ENCODE measurements at regions not wholly inside any gene's neighbourhood (a gene's known extent, or its start where the extent isn't known, plus 50 kb on each side); places are given as distances from the start of the nearest gene placed in this dataset.

DNA sequence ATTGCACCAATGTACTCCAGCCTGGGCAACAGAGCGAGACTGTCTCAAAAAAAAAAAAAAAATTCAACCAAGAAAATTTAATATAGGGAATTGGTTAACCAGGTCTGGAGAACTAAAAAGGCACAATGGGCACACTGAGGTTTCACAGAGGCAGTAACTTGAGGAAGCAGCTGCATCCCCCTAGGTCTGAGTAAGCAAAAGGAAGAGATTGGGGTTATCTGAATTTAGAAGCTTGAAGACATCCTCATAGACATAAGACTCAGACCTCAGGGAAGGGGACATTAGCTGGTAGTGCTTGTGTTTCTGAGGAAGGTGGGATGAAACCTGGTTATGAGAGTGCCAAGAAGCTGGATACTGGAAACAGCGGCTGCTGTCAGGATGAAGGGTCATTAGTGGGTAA lies 50.1 kb upstream of the LEKR1 start:
- H3K4me1 Mint-ChIP-seq (ENCODE audit: low read depth), result no peaks in the 10 kb centered on the region
- DNase-seq, result no peak
- peaks cover 2% of the 10 kb centered on the region for H3K27me3 Mint-ChIP-seq (ENCODE audit: low read depth)
- CTCF ChIA-PET, result interaction anchor here (0.6 kb wide), 1 partner anchor 300 kb away, joined by 3 read pairs; no protein-coding TSS in a partner anchor
- no peak overlapping the region for H3K4me3 Mint-ChIP-seq
- H3K27ac Mint-ChIP-seq, result no peak overlapping the region
- H3K9me3 Mint-ChIP-seq, result no peaks in the 10 kb centered on the region
- intact Hi-C loops (cut with micrococcal nuclease), result no loop called here
- H3K36me3 Mint-ChIP-seq (ENCODE audit: low read depth), result no peaks in the 10 kb centered on the region

Measured in activated naive CD4-positive, alpha-beta T cell treated with anti-CD3 and anti-CD28 coated beads for 36 hours (primary cell).